ENCODE measurements at regions not wholly inside any gene's neighbourhood (a gene's known extent, or its start where the extent isn't known, plus 50 kb on each side); places are given as distances from the start of the nearest gene placed in this dataset.

DNA sequence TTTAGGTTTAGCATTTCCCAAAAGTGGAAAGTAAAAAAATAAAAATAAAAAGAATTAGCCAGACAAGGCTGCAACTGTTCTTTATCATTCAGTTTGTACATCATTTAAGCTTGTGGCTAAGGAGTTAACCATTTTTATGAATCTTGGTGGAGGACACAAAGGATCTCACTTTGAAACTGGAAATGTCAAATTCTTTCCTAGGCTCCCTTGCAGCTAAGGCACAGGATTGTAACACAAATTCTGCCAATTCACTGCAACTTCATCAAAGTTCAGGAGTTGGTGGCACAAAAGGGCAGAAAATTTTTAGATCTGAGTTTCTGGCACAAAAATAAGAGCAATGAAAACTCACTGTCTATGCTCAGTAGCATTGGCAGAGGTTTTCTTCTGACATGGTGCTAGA lies 211.2 kb upstream of the SYT10 start:
- H3K9me3 ChIP-seq (ENCODE audit: low read length) = no peaks in the 10 kb centered on the region
- H3K27me3 ChIP-seq (ENCODE audit: insufficient read depth, low read length) = no peaks in the 10 kb centered on the region
- no peaks in the 10 kb centered on the region for H4K20me1 ChIP-seq (ENCODE audit: insufficient read depth, low read length)
- H3K9me2 ChIP-seq (ENCODE audit: low read depth, low read length) = no peaks in the 10 kb centered on the region
- no peak overlapping the region for H3K9ac ChIP-seq (ENCODE audit: low read length)
- no peak overlapping the region for H3K27ac ChIP-seq (ENCODE audit: low read depth, low read length, poor library complexity, severe bottlenecking)
- H2AFZ ChIP-seq (ENCODE audit: low read length) = no peak overlapping the region
- no peak overlapping the region for H3K4me3 ChIP-seq (ENCODE audit: low read depth, low read length, poor library complexity, severe bottlenecking)
- H3K79me2 ChIP-seq (ENCODE audit: insufficient read depth, low read length) = no peaks in the 10 kb centered on the region
- no peaks in the 10 kb centered on the region for H3F3A ChIP-seq (ENCODE audit: insufficient read depth, low read length)
- no peaks in the 10 kb centered on the region for H3K4me1 ChIP-seq (ENCODE audit: insufficient read depth, low read length, severe bottlenecking)
- H3K4me2 ChIP-seq (ENCODE audit: low read length) = no peak overlapping the region
- TF ChIP-seq EZH2 (IDR thresholded peaks at IDR 0.05; ENCODE audit: borderline replicate concordance, low read length) = no peak
- no peaks in the 10 kb centered on the region for H3K36me3 ChIP-seq (ENCODE audit: insufficient read depth, low read length)

DNA sequence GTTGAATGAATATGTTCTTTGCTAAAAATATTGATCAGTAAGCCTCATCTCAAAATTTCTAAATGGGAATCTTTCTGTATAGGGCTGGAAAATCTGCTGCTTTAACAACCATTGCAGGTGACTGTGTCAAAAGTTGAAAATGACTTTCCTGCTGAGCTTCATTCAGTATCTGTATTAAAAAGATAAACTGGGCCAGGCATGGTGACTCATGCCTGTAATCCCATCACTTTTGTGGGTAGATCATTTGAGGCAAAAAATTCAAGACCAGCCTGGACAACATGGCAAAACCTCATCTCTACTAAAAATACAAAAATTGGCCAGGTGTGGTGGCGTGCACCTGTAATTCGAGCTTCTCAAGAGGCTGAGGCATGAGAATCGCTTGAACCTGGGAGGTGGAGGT lies 213.7 kb upstream of the SYT10 start:
- Histone ChIP-seq H3K4me3 (ENCODE audit: low read depth, low read length, poor library complexity, severe bottlenecking) (no peak overlapping the region), H3K9me2 (ENCODE audit: low read depth, low read length) (no peaks in the 10 kb centered on the region), H4K20me1 (ENCODE audit: insufficient read depth, low read length) (no peaks in the 10 kb centered on the region), H3F3A (ENCODE audit: insufficient read depth, low read length) (no peaks in the 10 kb centered on the region), H3K27me3 (ENCODE audit: insufficient read depth, low read length) (no peaks in the 10 kb centered on the region), H3K79me2 (ENCODE audit: insufficient read depth, low read length) (no peaks in the 10 kb centered on the region), H3K9me3 (ENCODE audit: low read length) (no peaks in the 10 kb centered on the region), H3K4me1 (ENCODE audit: insufficient read depth, low read length, severe bottlenecking) (no peaks in the 10 kb centered on the region), H3K36me3 (ENCODE audit: insufficient read depth, low read length) (no peaks in the 10 kb centered on the region), H3K9ac (ENCODE audit: low read length) (no peak overlapping the region), H3K27ac (ENCODE audit: low read depth, low read length, poor library complexity, severe bottlenecking) (no peak overlapping the region), H3K4me2 (ENCODE audit: low read length) (no peak overlapping the region), H2AFZ (ENCODE audit: low read length) (no peak overlapping the region)
- TF ChIP-seq, protein P1, sequence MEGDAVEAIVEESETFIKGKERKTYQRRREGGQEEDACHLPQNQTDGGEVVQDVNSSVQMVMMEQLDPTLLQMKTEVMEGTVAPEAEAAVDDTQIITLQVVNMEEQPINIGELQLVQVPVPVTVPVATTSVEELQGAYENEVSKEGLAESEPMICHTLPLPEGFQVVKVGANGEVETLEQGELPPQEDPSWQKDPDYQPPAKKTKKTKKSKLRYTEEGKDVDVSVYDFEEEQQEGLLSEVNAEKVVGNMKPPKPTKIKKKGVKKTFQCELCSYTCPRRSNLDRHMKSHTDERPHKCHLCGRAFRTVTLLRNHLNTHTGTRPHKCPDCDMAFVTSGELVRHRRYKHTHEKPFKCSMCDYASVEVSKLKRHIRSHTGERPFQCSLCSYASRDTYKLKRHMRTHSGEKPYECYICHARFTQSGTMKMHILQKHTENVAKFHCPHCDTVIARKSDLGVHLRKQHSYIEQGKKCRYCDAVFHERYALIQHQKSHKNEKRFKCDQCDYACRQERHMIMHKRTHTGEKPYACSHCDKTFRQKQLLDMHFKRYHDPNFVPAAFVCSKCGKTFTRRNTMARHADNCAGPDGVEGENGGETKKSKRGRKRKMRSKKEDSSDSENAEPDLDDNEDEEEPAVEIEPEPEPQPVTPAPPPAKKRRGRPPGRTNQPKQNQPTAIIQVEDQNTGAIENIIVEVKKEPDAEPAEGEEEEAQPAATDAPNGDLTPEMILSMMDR (IDR thresholded peaks at IDR 0.05; ENCODE audit: low read length) = no peak
- TF ChIP-seq EZH2 (IDR thresholded peaks at IDR 0.05; ENCODE audit: borderline replicate concordance, low read length) = no peak

DNA sequence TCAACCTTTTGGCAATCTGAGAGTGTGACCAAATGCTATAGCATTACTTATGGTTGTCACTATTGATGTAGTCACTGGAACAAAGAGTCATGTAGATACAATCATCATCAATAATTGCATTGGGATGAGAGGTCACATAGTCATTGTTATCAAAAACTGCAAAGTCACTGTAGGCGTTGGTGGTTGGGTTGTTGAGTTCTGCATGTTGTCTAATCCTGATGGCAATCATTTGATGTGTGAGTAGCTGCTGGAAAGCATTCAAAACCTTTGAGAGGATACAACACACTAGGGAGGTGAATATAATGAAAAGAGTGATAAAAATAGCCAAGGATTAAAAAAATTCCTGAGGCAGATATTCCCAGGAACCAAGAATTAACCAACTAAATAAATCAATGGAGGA lies 214.7 kb upstream of the SYT10 start:
- Histone ChIP-seq H3K9me3 (ENCODE audit: low read length) (no peaks in the 10 kb centered on the region), H3K4me2 (ENCODE audit: low read length) (no peak overlapping the region), H3K4me3 (ENCODE audit: low read depth, low read length, poor library complexity, severe bottlenecking) (no peak overlapping the region), H3F3A (ENCODE audit: insufficient read depth, low read length) (no peaks in the 10 kb centered on the region), H3K36me3 (ENCODE audit: insufficient read depth, low read length) (no peaks in the 10 kb centered on the region), H3K4me1 (ENCODE audit: insufficient read depth, low read length, severe bottlenecking) (no peaks in the 10 kb centered on the region), H3K27ac (ENCODE audit: low read depth, low read length, poor library complexity, severe bottlenecking) (no peak overlapping the region), H3K9ac (ENCODE audit: low read length) (no peak overlapping the region), H4K20me1 (ENCODE audit: insufficient read depth, low read length) (no peaks in the 10 kb centered on the region), H3K79me2 (ENCODE audit: insufficient read depth, low read length) (no peaks in the 10 kb centered on the region), H3K27me3 (ENCODE audit: insufficient read depth, low read length) (no peaks in the 10 kb centered on the region), H2AFZ (ENCODE audit: low read length) (no peak overlapping the region), H3K9me2 (ENCODE audit: low read depth, low read length) (no peaks in the 10 kb centered on the region)
- TF ChIP-seq, protein P1 (IDR thresholded peaks at IDR 0.05; ENCODE audit: low read length) = no peak
- no peak for TF ChIP-seq EZH2 (IDR thresholded peaks at IDR 0.05; ENCODE audit: borderline replicate concordance, low read length)

DNA sequence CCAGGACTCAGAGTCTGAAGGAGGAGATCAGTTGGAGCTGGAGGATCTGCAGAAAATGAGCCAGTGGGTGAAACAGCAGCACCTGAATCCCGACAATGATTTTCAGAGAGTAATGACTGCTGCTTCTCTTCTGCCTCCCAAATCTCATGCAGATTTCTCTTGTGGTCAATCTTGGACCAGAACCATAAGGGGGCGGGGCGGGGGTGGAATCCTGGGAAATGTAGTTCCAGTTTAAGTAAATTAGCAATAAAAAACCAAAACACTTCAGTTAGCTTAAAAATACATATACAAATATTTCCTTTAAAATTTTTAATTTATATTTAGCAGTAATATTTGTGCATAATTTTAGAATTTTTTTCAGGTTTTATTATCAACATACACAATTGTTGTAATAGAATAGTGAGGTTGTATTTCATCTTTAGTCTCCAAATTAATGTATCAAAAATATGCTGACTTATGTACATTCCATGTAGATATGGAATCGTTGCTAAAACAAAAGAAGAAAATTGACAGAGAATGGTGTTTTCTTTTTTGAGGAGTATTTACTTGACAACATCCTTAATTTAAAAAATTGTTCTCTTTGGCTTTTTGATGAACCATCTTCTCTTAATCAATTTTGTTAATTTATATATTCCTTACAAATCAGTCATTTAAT lies 223.5 kb upstream of the SYT10 start:
- no peak overlapping the region for H3K4me3 ChIP-seq (ENCODE audit: low read depth, low read length, poor library complexity, severe bottlenecking)
- no peaks in the 10 kb centered on the region for H3K79me2 ChIP-seq (ENCODE audit: insufficient read depth, low read length)
- no peaks in the 10 kb centered on the region for H3K9me3 ChIP-seq (ENCODE audit: low read length)
- H3K9ac ChIP-seq (ENCODE audit: low read length) = no peak overlapping the region
- H3K9me2 ChIP-seq (ENCODE audit: low read depth, low read length) = no peaks in the 10 kb centered on the region
- H3K27me3 ChIP-seq (ENCODE audit: insufficient read depth, low read length) = no peaks in the 10 kb centered on the region
- no peak overlapping the region for H3K4me2 ChIP-seq (ENCODE audit: low read length)
- H2AFZ ChIP-seq (ENCODE audit: low read length) = no peak overlapping the region
- no peaks in the 10 kb centered on the region for H4K20me1 ChIP-seq (ENCODE audit: insufficient read depth, low read length)
- no peaks in the 10 kb centered on the region for H3F3A ChIP-seq (ENCODE audit: insufficient read depth, low read length)
- H3K27ac ChIP-seq (ENCODE audit: low read depth, low read length, poor library complexity, severe bottlenecking) = no peak overlapping the region
- H3K4me1 ChIP-seq (ENCODE audit: insufficient read depth, low read length, severe bottlenecking) = no peaks in the 10 kb centered on the region
- TF ChIP-seq, protein P1 (IDR thresholded peaks at IDR 0.05; ENCODE audit: low read length) = no peak
- no peak for TF ChIP-seq EZH2 (IDR thresholded peaks at IDR 0.05; ENCODE audit: borderline replicate concordance, low read length)
- no peaks in the 10 kb centered on the region for H3K36me3 ChIP-seq (ENCODE audit: insufficient read depth, low read length)

All from OCI-LY1 (cell line).